Peyer's patch (tissue), 4 donors: ENCODE measurements at regions not wholly inside any gene's neighbourhood (a gene's known extent, or its start where the extent isn't known, plus 50 kb on each side); places are given as distances from the start of the nearest gene placed in this dataset.

Experiments used
- CTCF ChIP-seq, 6 experiments: fragments of 450-650 bp in 4 of 6; fragments of 200-600 bp in 2 of 6; sonication (generic) in 1 of 6; IDR thresholded peaks; one replicate each; pipeline ENCODE4 v1.5.1; 2017 to 2019; ENCODE audit warnings: antibody characterized with exemption in 6 of 6, mild to moderate bottlenecking in 3 of 6, moderate library complexity in 1 of 6
- POLR2A ChIP-seq, 2 donors: fragments of 450-650 bp; IDR thresholded peaks; one replicate each; pipeline ENCODE4 v1.5.1; 2017; ENCODE audit warnings: antibody characterized with exemption in 2 of 2, mild to moderate bottlenecking in 2 of 2, moderate library complexity in 2 of 2

DNA sequence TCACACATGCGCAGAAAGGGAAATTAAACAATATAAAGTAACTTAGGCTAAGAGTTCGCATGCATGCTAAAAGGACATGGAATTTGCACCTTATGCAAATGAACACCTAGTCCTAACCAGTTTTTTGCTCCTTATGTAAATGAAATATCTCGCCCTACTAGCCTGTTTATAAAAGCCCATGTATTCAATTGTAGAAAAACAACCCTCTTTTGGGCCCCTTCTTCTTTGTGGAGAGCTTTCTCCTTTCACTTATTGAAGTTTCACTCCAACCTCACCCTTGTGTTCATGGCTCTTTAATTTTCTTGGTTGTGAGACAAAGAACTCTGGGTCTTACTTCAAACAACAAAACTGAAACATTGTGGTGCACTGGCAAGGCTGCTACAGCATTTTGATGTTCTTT is 333.4 kb upstream of the ATXN7L3B start:
- TF ChIP-seq CTCF (IDR thresholded peaks at IDR 0.05) (no peak), POLR2A (IDR thresholded peaks at IDR 0.05) (no peak)
